HepG2 (cell line): ENCODE measurements at regions not wholly inside any gene's neighbourhood (a gene's known extent, or its start where the extent isn't known, plus 50 kb on each side); places are given as distances from the start of the nearest gene placed in this dataset.

ENCODE experiments used
- CTCF ChIP-seq: sonication (generic); formaldehyde crosslinking; IDR thresholded peaks from 2 replicates; pipeline ENCODE4 v1.5.0; 2020; ENCODE audit warnings: mild to moderate bottlenecking, missing genetic modification reagents, moderate library complexity
- EP300 ChIP-seq, 3 experiments: sonication (generic) in 1 of 3; formaldehyde crosslinking in 1 of 3; IDR thresholded peaks; 2 replicates each; pipeline versions ENCODE4 v1.5.1 to v1.6.1; 2011 to 2020; ENCODE audit warnings: low read depth in 2 of 3, low read length in 2 of 3, borderline replicate concordance in 1 of 3, improper control_type of control experiment in 1 of 3, mild to moderate bottlenecking in 1 of 3, missing genetic modification reagents in 1 of 3, moderate library complexity in 1 of 3
- IRF9 ChIP-seq: sonication (generic); formaldehyde crosslinking; IDR thresholded peaks from 2 replicates; pipeline ENCODE4 v1.8.0; 2022; ENCODE audit warnings: missing genetic modification reagents, mild to moderate bottlenecking, borderline replicate concordance
- MAX ChIP-seq: IDR thresholded peaks from 2 replicates; pipeline ENCODE4 v1.6.1; 2012; ENCODE audit warnings: inconsistent platforms
- MYC ChIP-seq: sonication (generic); formaldehyde crosslinking; IDR thresholded peaks from 2 replicates; pipeline ENCODE4 v1.9.0; 2021; ENCODE audit warnings: missing genetic modification reagents, borderline replicate concordance
- SAP130 ChIP-seq: IDR thresholded peaks from 2 replicates; pipeline ENCODE4 v1.6.1; 2016; ENCODE audit warnings: low read depth
- SCMH1 ChIP-seq: sonication (generic); formaldehyde crosslinking; IDR thresholded peaks from 2 replicates; pipeline ENCODE4 v1.9.0; 2021; ENCODE audit warnings: missing genetic modification reagents, mild to moderate bottlenecking, borderline replicate concordance
- TCF7L2 ChIP-seq: IDR thresholded peaks from 2 replicates; pipeline ENCODE4 v1.6.1; 2011; ENCODE audit warnings: mild to moderate bottlenecking, low read depth, low read length, moderate library complexity
- ZNF180 ChIP-seq: sonication (generic); formaldehyde crosslinking; IDR thresholded peaks from 2 replicates; pipeline ENCODE4 v1.4.0; 2020; ENCODE audit warnings: low read depth, missing genetic modification reagents, borderline replicate concordance
- ZNF883 ChIP-seq: sonication (generic); formaldehyde crosslinking; IDR thresholded peaks from 2 replicates; pipeline ENCODE4 v1.5.1; 2020; ENCODE audit warnings: mild to moderate bottlenecking, missing genetic modification reagents; ENCODE audit errors: not compliant biosample characterization
- ZSCAN21 ChIP-seq: sonication (generic); formaldehyde crosslinking; IDR thresholded peaks from 2 replicates; pipeline ENCODE4 v1.8.0; 2022; ENCODE audit warnings: mild to moderate bottlenecking, missing genetic modification reagents, moderate library complexity, borderline replicate concordance

GRCh38 chr4:14035076-14035475 is 407.6 kb upstream of the BOD1L1 start:
- TF ChIP-seq SAP130 (CRISPR knock-in tag) (no peak), MYC (CRISPR knock-in tag) (no peak), CTCF (CRISPR knock-in tag) (no peak), IRF9 (CRISPR knock-in tag) (no peak), EP300 (IDR thresholded peaks at IDR 0.05; ENCODE audit: low read depth in 2 of 2, low read length in 2 of 2) (no peak), EP300 (CRISPR knock-in tag; IDR thresholded peaks at IDR 0.05; ENCODE audit: borderline replicate concordance) (no peak), TCF7L2 (no peak), ZNF180 (CRISPR knock-in tag) (no peak), MAX (no peak), SCMH1 (CRISPR knock-in tag) (no peak), ZSCAN21 (CRISPR knock-in tag) (no peak), ZNF883 (CRISPR knock-in tag) (no peak)
